MCF 10A (cell line): ENCODE measurements at regions not wholly inside any gene's neighbourhood (a gene's known extent, or its start where the extent isn't known, plus 50 kb on each side); places are given as distances from the start of the nearest gene placed in this dataset.

Experiments
- BruUV-seq: library from RNA; stranded (reverse); fragments of 400-500 nt; replicated peaks from 2 replicates; lab custom pipeline; 2021; lab: Mats Ljungman, UMichigan
- CTCF ChIA-PET: fragments of 300-600 bp; sonication (Branson Sonifier 250); formaldehyde crosslinking; extraction: SDS; loops from one replicate; lab custom pipeline; 2021; ENCODE audit warnings: antibody characterized with exemption, inconsistent platforms; lab: Yijun Ruan, JAX
- POLR2A ChIA-PET: fragments of 300-600, 350-650 bp; sonication (Branson Sonifier 250); formaldehyde crosslinking; extraction: SDS; loops from one replicate; lab custom pipeline; 2020; ENCODE audit warnings: antibody characterized with exemption, inconsistent platforms; lab: Yijun Ruan, JAX
- DNase-seq: peaks from one replicate; pipeline ENCODE4 v3.0.0-alpha.2; 2018; ENCODE audit not compliant: unreplicated experiment
- H3K27ac Mint-ChIP-seq: one replicate; pipeline ENCODE4 v1.8.0; 2022; ENCODE audit warnings: mild to moderate bottlenecking, low read depth, mixed read lengths; ENCODE audit not compliant: unreplicated experiment
- H3K27me3 Mint-ChIP-seq: one replicate; pipeline ENCODE4 v1.8.0; 2022; ENCODE audit warnings: mixed read lengths; ENCODE audit not compliant: insufficient read depth, unreplicated experiment
- H3K36me3 Mint-ChIP-seq: one replicate; pipeline ENCODE4 v1.8.0; 2022; ENCODE audit warnings: mild to moderate bottlenecking, moderate library complexity, mixed read lengths; ENCODE audit not compliant: insufficient read depth, unreplicated experiment
- H3K4me1 Mint-ChIP-seq: one replicate; pipeline ENCODE4 v1.8.0; 2022; ENCODE audit warnings: mixed read lengths; ENCODE audit not compliant: insufficient read depth, unreplicated experiment
- H3K4me3 Mint-ChIP-seq: one replicate; pipeline ENCODE4 v1.8.0; 2022; ENCODE audit warnings: mild to moderate bottlenecking, moderate library complexity, mixed read lengths; ENCODE audit not compliant: unreplicated experiment
- H3K9me3 Mint-ChIP-seq: one replicate; pipeline ENCODE4 v1.8.0; 2022; ENCODE audit warnings: mixed read lengths; ENCODE audit not compliant: unreplicated experiment
- CTCF ChIP-seq: fragments of 200-600 bp; IDR thresholded peaks from one replicate; pipeline ENCODE4 v1.8.0; 2022; ENCODE audit warnings: antibody characterized with exemption, mild to moderate bottlenecking; ENCODE audit not compliant: unreplicated experiment
- intact Hi-C: fragments of 100-400 bp; cut with micrococcal nuclease; formaldehyde crosslinking; loops from 2 replicates; pipeline ENCODE4 v1.14.1; 2022

- Mint-ChIP-seq H3K4me1 (no peaks in the 10 kb centered on the region), H3K4me3 (no peak overlapping the region), H3K27ac (no peak overlapping the region), H3K36me3 (no peaks in the 10 kb centered on the region), H3K9me3 (no peaks in the 10 kb centered on the region), H3K27me3 (peaks cover 28% of the 10 kb centered on the region)
- TF ChIP-seq CTCF: no peak
- CTCF ChIA-PET: no interaction called here
- no peak for DNase-seq
- intact Hi-C loops: no loop called here
- no TSS peak for BruUV-seq
- POLR2A ChIA-PET: no interaction called here
These were observed 256.9 kb upstream of the RAB4A start for GRCh38 chr1:229013981-229014380.

DNA sequence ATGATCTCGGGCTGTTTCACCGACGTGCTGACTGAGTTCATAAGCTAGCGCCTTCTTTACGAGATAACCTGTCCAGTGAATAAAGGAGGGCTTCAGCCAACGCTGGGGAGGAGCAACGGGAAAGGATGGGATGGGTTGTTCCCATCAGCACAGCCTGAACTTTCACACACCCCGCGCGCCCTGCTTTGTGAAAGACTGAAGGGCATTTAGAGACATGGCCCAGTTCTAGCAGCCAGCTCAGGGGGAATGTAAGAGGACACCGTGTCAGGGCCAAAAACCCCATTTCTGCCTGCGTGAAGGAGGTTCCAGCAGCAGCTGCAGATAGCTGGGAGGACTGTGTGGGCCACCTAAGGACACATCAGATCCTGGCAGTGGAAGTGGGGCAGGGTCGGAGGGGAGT is 255.1 kb upstream of the RAB4A start:
- BruUV-seq: no TSS peak
- Mint-ChIP-seq H3K4me1 (no peaks in the 10 kb centered on the region), H3K4me3 (no peak overlapping the region), H3K9me3 (no peaks in the 10 kb centered on the region), H3K36me3 (no peaks in the 10 kb centered on the region), H3K27me3 (peaks cover 30% of the 10 kb centered on the region), H3K27ac (no peak overlapping the region)
- DNase-seq: no peak
- ChIA-PET POLR2A (interaction anchor here (1.3 kb wide), 1 partner anchor 9 kb away, joined by 4 read pairs; no protein-coding TSS in a partner anchor), CTCF (interaction anchor here (0.6 to 0.8 kb wide), 2 partner anchors 221 to 223 kb away, joined by 4 to 5 read pairs; no protein-coding TSS in a partner anchor)
- TF ChIP-seq CTCF: no peak
- intact Hi-C loops: no loop called here

DNA sequence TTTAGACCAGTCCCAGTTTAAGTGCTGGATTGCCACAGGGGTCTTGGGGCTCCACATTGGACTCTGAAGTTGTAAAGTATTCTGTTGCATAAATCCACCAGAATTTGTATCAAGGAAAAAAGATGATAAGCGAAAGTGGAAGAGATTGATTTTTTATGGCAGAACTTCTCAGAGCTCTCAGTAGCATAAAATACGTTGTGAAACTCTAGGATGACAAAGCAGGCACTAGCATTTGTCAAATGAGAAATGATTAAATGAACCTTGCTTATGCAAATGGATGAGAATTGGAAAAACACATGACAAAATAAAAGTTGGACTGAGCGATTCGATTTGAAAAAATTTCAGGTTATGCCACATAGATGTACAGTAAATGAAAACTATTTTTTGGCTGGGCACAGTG is 253.8 kb upstream of the RAB4A start:
- TF ChIP-seq CTCF: no peak
- DNase-seq: no peak
- BruUV-seq: no TSS peak
- no peak overlapping the region for H3K4me3 Mint-ChIP-seq
- intact Hi-C loops: no loop called here
- no peaks in the 10 kb centered on the region for H3K9me3 Mint-ChIP-seq
- ChIA-PET CTCF (no interaction called here), POLR2A (interaction anchor here (0.6 to 1.5 kb wide), 6 partner anchors 11 to 540 kb away, joined by 3 to 5 read pairs (median 4); no protein-coding TSS in a partner anchor)
- peaks cover 38% of the 10 kb centered on the region for H3K27me3 Mint-ChIP-seq
- no peak overlapping the region for H3K27ac Mint-ChIP-seq
- no peaks in the 10 kb centered on the region for H3K4me1 Mint-ChIP-seq
- no peaks in the 10 kb centered on the region for H3K36me3 Mint-ChIP-seq

- ChIA-PET POLR2A (interaction anchor here (1.2 to 1.6 kb wide), 3 partner anchors 11 to 30 kb away, joined by 3 to 6 read pairs (median 5); no protein-coding TSS in a partner anchor), CTCF (interaction anchor here (0.6 to 3.2 kb wide), 6 partner anchors 11 to 354 kb away, joined by 3 to 19 read pairs (median 6); no protein-coding TSS in a partner anchor)
- intact Hi-C loops: no loop called here
- no peak for DNase-seq
- no peaks in the 10 kb centered on the region for H3K9me3 Mint-ChIP-seq
- TF ChIP-seq CTCF: no peak
- no TSS peak for BruUV-seq
- no peaks in the 10 kb centered on the region for H3K36me3 Mint-ChIP-seq
- H3K27ac Mint-ChIP-seq: no peak overlapping the region
- no peak overlapping the region for H3K4me3 Mint-ChIP-seq
- H3K27me3 Mint-ChIP-seq: peaks cover 31% of the 10 kb centered on the region
- H3K4me1 Mint-ChIP-seq: no peaks in the 10 kb centered on the region
These were observed 252.1 kb upstream of the RAB4A start for GRCh38 chr1:229018674-229019295.
